ENCODE measurements at regions not wholly inside any gene's neighbourhood (a gene's known extent, or its start where the extent isn't known, plus 50 kb on each side); places are given as distances from the start of the nearest gene placed in this dataset.
"Not testable (repeated sequence)": the region's sequence is repeated elsewhere in the genome, so short reads cannot be mapped to it uniquely, and the experiment has no call there.

GRCh38 chr10:8315619-8316021 is 261.1 kb downstream of the GATA3 start:
- no peak for DNase-seq

GRCh38 chr10:8316284-8316683 is 261.8 kb downstream of the GATA3 start:
- DNase-seq, result no peak

GRCh38 chr10:8318429-8318828 is 263.9 kb downstream of the GATA3 start:
- DNase-seq, result not testable (repeated sequence)

- no peak for DNase-seq
These were observed 264.5 kb downstream of the GATA3 start for GRCh38 chr10:8318956-8319355.

- DNase-seq, result no peak
These were observed 265.2 kb downstream of the GATA3 start for GRCh38 chr10:8319704-8320103.

GRCh38 chr10:8321990-8322389 is 267.5 kb downstream of the GATA3 start:
- DNase-seq, result peak; percentile 54

GRCh38 chr10:8323428-8324054 is 269.1 kb downstream of the GATA3 start:
- DNase-seq, result no peak

- DNase-seq, result no peak
These were observed 270.8 kb downstream of the GATA3 start for GRCh38 chr10:8325024-8325980.

GRCh38 chr10:8326396-8327139 is 272.1 kb downstream of the GATA3 start:
- DNase-seq, result no peak

GRCh38 chr10:8327140-8327423 is 272.6 kb downstream of the GATA3 start:
- no peak for DNase-seq

GRCh38 chr10:8331387-8331786 is 276.9 kb downstream of the GATA3 start:
- no peak for DNase-seq

- DNase-seq, result peak; percentile 5
These were observed 277.6 kb downstream of the GATA3 start for GRCh38 chr10:8331896-8332729.

- DNase-seq, result no peak
These were observed 278.2 kb downstream of the GATA3 start for GRCh38 chr10:8332730-8333111.

GRCh38 chr10:8334631-8335030 is 280.1 kb downstream of the GATA3 start:
- DNase-seq, result no peak

GRCh38 chr10:8336629-8337331 is 282.3 kb downstream of the GATA3 start:
- no peak for DNase-seq

GRCh38 chr10:8337332-8337651 is 282.8 kb downstream of the GATA3 start:
- DNase-seq, result no peak

- DNase-seq, result no peak
These were observed 283.8 kb downstream of the GATA3 start for GRCh38 chr10:8338177-8338766.

- no peak for DNase-seq
These were observed 290.3 kb downstream of the GATA3 start for GRCh38 chr10:8344756-8345155.

- no peak for DNase-seq
These were observed 292.4 kb downstream of the GATA3 start for GRCh38 chr10:8346861-8347260.

GRCh38 chr10:8347614-8348013 is 293.1 kb downstream of the GATA3 start:
- not testable (repeated sequence) for DNase-seq

GRCh38 chr10:8349610-8350249 is 295.2 kb downstream of the GATA3 start:
- no peak for DNase-seq
